ENCODE measurements at regions not wholly inside any gene's neighbourhood (a gene's known extent, or its start where the extent isn't known, plus 50 kb on each side); places are given as distances from the start of the nearest gene placed in this dataset.
"Not testable (repeated sequence)": the region's sequence is repeated elsewhere in the genome, so short reads cannot be mapped to it uniquely, and the experiment has no call there.

- intact Hi-C loops (cut with micrococcal nuclease); H3K9me3 Mint-ChIP-seq; H3K36me3 Mint-ChIP-seq (ENCODE audit: low read depth); H3K27ac Mint-ChIP-seq; H3K27me3 Mint-ChIP-seq; H3K4me3 Mint-ChIP-seq: not testable (repeated sequence)
- H3K4me1 Mint-ChIP-seq (ENCODE audit: low read depth), result peaks cover 11% of the 10 kb centered on the region
Observed at GRCh38 chr3:195999176-195999575, 82.7 kb downstream of the TFRC start.

GRCh38 chr3:195996314-195996713, 85.6 kb downstream of the TFRC start:
- intact Hi-C loops (cut with micrococcal nuclease), result not testable (repeated sequence)

GRCh38 chr3:195994343-195994742, 86.0 kb upstream of the TNK2 start:
- intact Hi-C loops (cut with micrococcal nuclease); H3K27ac Mint-ChIP-seq; H3K27me3 Mint-ChIP-seq; H3K4me1 Mint-ChIP-seq (ENCODE audit: low read depth); H3K36me3 Mint-ChIP-seq (ENCODE audit: low read depth); H3K4me3 Mint-ChIP-seq; H3K9me3 Mint-ChIP-seq: not testable (repeated sequence)

More at GRCh38 chr3:195996314-195996713, 85.6 kb downstream of the TFRC start:
- H3K4me1 Mint-ChIP-seq (ENCODE audit: low read depth), result peaks cover 11% of the 10 kb centered on the region
- not testable (repeated sequence) for H3K36me3 Mint-ChIP-seq (ENCODE audit: low read depth); H3K9me3 Mint-ChIP-seq; H3K27me3 Mint-ChIP-seq; H3K4me3 Mint-ChIP-seq; H3K27ac Mint-ChIP-seq

- H3K27me3 Mint-ChIP-seq; H3K4me1 Mint-ChIP-seq (ENCODE audit: low read depth); H3K9me3 Mint-ChIP-seq; intact Hi-C loops (cut with micrococcal nuclease); H3K36me3 Mint-ChIP-seq (ENCODE audit: low read depth); H3K4me3 Mint-ChIP-seq; H3K27ac Mint-ChIP-seq: not testable (repeated sequence)
Observed at GRCh38 chr3:195993671-195994070, 85.3 kb upstream of the TNK2 start.

DNA sequence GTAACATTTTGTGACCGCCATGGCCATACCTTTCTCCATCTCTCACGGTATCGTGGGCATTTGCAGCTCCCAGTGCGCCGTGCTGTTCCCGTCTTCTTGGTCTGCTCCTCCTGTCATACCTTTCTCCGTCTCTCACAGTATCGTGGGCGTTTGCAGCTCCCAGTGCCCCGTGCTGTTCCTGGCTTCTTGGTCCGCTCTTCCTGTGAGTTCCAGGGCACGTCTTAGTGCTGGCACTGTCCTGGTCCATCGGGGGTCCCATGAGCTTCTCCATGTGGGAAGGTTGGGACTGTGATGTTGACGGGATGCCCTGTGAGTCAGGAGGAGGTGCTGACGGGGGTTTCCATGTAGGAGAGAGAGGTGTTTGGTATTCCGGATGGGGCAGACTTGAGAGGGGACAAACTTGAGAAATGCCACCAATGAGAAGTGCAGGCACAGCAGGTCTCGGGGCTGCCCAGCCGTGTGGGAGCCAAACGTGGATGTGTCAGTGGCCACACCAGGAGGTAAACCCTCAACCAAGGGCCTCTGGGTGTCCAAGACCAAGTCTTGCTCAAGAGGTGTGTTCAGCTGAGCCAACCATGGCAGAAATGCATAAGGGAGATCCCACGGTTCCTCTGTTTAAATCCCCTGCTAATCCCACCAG, 84.7 kb upstream of the TNK2 start:
- H3K27ac Mint-ChIP-seq; H3K9me3 Mint-ChIP-seq; intact Hi-C loops (cut with micrococcal nuclease); H3K4me1 Mint-ChIP-seq (ENCODE audit: low read depth); H3K4me3 Mint-ChIP-seq; H3K27me3 Mint-ChIP-seq; H3K36me3 Mint-ChIP-seq (ENCODE audit: low read depth): not testable (repeated sequence)

- H3K27ac Mint-ChIP-seq; H3K4me3 Mint-ChIP-seq; H3K9me3 Mint-ChIP-seq; intact Hi-C loops (cut with micrococcal nuclease); H3K4me1 Mint-ChIP-seq (ENCODE audit: low read depth); H3K36me3 Mint-ChIP-seq (ENCODE audit: low read depth); H3K27me3 Mint-ChIP-seq: not testable (repeated sequence)
Observed at GRCh38 chr3:195991986-195992385, 83.6 kb upstream of the TNK2 start.

DNA sequence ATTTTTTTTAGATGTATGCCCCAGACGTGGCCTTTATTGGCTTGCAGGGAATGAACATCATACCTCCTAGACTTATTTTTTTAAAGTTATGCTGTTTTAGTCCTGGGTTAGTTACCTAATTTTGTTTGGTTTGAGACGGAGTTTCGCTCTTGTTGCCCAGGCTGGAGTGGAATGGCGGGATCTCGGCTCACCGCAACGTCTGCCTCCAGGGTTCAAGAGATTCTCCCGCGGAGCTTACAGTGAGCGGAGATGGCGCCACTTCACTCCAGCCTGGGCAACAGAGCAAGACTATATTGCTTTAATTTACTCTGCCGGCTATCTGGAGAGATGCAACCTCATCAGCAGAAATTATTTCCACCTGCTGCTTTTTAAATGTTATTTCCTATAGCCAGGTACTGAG, 82.9 kb upstream of the TNK2 start:
- intact Hi-C loops (cut with micrococcal nuclease); H3K9me3 Mint-ChIP-seq; H3K27me3 Mint-ChIP-seq; H3K27ac Mint-ChIP-seq; H3K4me1 Mint-ChIP-seq (ENCODE audit: low read depth); H3K36me3 Mint-ChIP-seq (ENCODE audit: low read depth); H3K4me3 Mint-ChIP-seq: not testable (repeated sequence)

DNA sequence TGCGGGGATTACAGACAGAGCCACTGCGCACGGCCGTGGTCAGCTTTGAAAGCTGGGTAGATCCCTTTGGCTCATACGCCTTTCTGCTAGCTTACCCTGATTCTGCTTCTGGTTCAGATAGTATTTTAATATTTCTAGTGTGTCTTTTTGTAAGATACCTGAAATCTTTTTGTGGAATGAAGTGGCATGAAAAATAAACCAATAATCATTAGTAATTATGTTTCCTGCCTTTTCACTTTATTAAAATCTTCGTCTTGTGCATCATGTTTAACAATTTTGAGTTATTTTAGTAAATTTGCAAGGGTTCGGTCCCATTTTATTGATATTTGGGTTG, 82.5 kb upstream of the TNK2 start:
- H3K4me1 Mint-ChIP-seq (ENCODE audit: low read depth); intact Hi-C loops (cut with micrococcal nuclease); H3K9me3 Mint-ChIP-seq; H3K27me3 Mint-ChIP-seq; H3K36me3 Mint-ChIP-seq (ENCODE audit: low read depth): not testable (repeated sequence)
- H3K27ac Mint-ChIP-seq, result peak overlapping the region; percentile 27
- H3K4me3 Mint-ChIP-seq, result peak overlapping the region; percentile 69

GRCh38 chr3:195989921-195990840, 81.8 kb upstream of the TNK2 start:
- H3K36me3 Mint-ChIP-seq (ENCODE audit: low read depth); H3K27me3 Mint-ChIP-seq; H3K4me1 Mint-ChIP-seq (ENCODE audit: low read depth); H3K9me3 Mint-ChIP-seq; intact Hi-C loops (cut with micrococcal nuclease): not testable (repeated sequence)
- Mint-ChIP-seq H3K4me3 (peak overlapping the region; percentile 69), H3K27ac (peak overlapping the region; percentile 27)

DNA sequence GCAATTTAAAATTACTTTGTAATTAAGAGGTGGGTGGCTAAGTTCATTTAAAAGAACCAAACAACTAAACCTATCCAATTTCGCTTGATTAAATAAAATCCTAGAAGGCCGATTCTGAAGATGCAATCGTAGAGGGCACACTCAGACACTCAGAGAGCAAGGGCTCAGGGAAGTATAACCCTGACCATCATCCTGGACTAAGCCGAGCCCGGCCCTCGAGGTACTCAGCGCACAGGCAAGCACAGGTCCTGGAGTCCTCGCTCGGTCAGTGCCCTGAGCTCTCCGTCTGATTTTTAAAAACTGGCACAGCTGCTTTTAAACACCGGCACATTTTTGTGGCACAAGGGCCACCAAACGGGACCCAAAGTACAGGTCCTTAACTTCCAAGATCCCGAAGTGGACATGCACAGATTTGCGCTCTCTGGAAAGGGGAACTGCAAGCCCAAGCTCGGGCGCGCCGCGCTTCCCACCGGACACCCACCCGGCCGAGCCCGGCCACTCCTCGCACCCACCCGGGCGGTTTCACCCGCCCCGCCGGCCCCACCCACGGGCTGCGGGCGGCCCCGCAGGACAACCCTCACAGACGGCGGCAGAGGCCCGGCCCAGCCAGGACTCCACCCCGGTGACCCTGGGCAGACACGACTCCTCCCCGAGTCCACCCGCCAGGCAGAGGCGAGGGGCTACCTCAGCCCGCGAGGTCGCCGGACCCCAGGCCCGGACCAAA, 81.0 kb upstream of the TNK2 start:
- H3K36me3 Mint-ChIP-seq (ENCODE audit: low read depth); intact Hi-C loops (cut with micrococcal nuclease); H3K27me3 Mint-ChIP-seq; H3K4me1 Mint-ChIP-seq (ENCODE audit: low read depth); H3K9me3 Mint-ChIP-seq: not testable (repeated sequence)
- Mint-ChIP-seq H3K27ac (peak overlapping the region; percentile 27), H3K4me3 (peak overlapping the region; percentile 56)

DNA sequence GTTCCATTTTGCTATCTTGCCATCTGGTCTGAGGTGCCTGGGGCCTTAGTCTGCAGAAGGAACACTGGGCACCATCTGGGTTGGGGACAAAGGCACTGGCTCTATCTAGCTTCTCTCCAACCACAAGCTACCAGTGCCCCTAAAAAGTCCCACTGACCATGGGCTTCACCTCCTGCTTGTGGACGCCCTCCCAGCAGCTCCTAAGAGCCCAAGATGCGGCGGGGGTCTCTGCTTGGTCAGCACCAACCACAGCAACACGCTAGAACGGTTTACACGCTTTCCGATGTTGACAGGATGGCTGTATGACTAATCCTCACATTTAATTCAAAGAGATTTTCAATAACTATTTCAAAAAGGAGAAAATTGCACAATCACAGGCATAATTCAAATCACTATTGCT, 80.4 kb upstream of the TNK2 start:
- H3K27me3 Mint-ChIP-seq; H3K4me1 Mint-ChIP-seq (ENCODE audit: low read depth); intact Hi-C loops (cut with micrococcal nuclease); H3K9me3 Mint-ChIP-seq; H3K27ac Mint-ChIP-seq: not testable (repeated sequence)
- H3K36me3 Mint-ChIP-seq (ENCODE audit: low read depth), result peaks cover 12% of the 10 kb centered on the region
- peak overlapping the region; percentile 56 for H3K4me3 Mint-ChIP-seq

GRCh38 chr3:195987001-195987400, 78.7 kb upstream of the TNK2 start:
- H3K27ac Mint-ChIP-seq; H3K9me3 Mint-ChIP-seq; H3K27me3 Mint-ChIP-seq; intact Hi-C loops (cut with micrococcal nuclease); H3K4me3 Mint-ChIP-seq; H3K4me1 Mint-ChIP-seq (ENCODE audit: low read depth): not testable (repeated sequence)
- H3K36me3 Mint-ChIP-seq (ENCODE audit: low read depth), result peaks cover 27% of the 10 kb centered on the region

DNA sequence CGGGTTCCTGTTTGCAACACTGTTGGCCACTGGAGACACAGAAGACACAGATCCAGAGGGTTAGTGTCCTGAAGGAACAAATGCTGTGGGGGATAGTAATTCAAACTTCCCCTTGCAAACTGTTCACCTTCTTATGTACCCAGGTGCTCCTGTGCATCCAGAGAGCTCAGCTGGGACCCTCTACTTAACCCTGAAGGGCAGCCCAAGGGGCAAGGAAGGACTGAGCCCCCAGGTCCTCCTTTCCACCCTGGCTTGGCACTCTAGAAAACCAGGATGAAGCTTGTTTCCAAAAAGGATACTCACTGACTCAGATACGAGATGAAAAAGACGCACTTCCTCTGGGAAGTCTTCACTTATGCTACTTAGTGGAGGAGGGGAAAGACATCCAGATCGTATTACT, 78.2 kb upstream of the TNK2 start:
- peaks cover 31% of the 10 kb centered on the region for H3K36me3 Mint-ChIP-seq (ENCODE audit: low read depth)
- intact Hi-C loops (cut with micrococcal nuclease); H3K27ac Mint-ChIP-seq; H3K4me1 Mint-ChIP-seq (ENCODE audit: low read depth); H3K9me3 Mint-ChIP-seq; H3K4me3 Mint-ChIP-seq; H3K27me3 Mint-ChIP-seq: not testable (repeated sequence)

- H3K27me3 Mint-ChIP-seq; H3K27ac Mint-ChIP-seq; intact Hi-C loops (cut with micrococcal nuclease); H3K9me3 Mint-ChIP-seq; H3K4me3 Mint-ChIP-seq; H3K4me1 Mint-ChIP-seq (ENCODE audit: low read depth): not testable (repeated sequence)
- peaks cover 32% of the 10 kb centered on the region for H3K36me3 Mint-ChIP-seq (ENCODE audit: low read depth)
Observed at GRCh38 chr3:195985348-195985920, 77.1 kb upstream of the TNK2 start.

All from dendritic cell treated with granulocyte-macrophage colony-stimulating factor and Interleukin-4, amounts not matched to agents 40 ng/mL and 50 ng/mL, for 4 days (primary cell).